OCI-LY3 (cell line): ENCODE measurements at regions not wholly inside any gene's neighbourhood (a gene's known extent, or its start where the extent isn't known, plus 50 kb on each side); places are given as distances from the start of the nearest gene placed in this dataset.

Experiments
- CTCF ChIP-seq: fragments of 200-600, 300-600 bp; sonication (generic); IDR thresholded peaks from 2 replicates; pipeline ENCODE4 v1.5.1; 2014; ENCODE audit warnings: antibody characterized with exemption, low read length, low read depth
- EZH2phosphoT487 ChIP-seq: fragments of 200-600 bp; shearing (Covaris generic); IDR thresholded peaks from 2 replicates; pipeline ENCODE4 v1.6.1; 2018; ENCODE audit warnings: antibody characterized with exemption, mixed run types, low read depth

- TF ChIP-seq CTCF (no peak), EZH2phosphoT487 (no peak)
Observed at GRCh38 chr4:187449702-187450101, 545.9 kb upstream of the ZFP42 start.
